DOHH2 (cell line): ENCODE measurements at regions not wholly inside any gene's neighbourhood (a gene's known extent, or its start where the extent isn't known, plus 50 kb on each side); places are given as distances from the start of the nearest gene placed in this dataset.

Experiments
- EZH2phosphoT487 ChIP-seq: fragments of 200-600 bp; sonication (generic); IDR thresholded peaks from 2 replicates; pipeline ENCODE4 v1.6.1; 2017; ENCODE audit warnings: borderline replicate concordance, mild to moderate bottlenecking, antibody characterized with exemption, low read length, moderate library complexity, mixed read lengths
- TF ChIP-seq, protein P1 (sequence below): fragments of 200-600 bp; sonication (generic); IDR thresholded peaks from one replicate; pipeline ENCODE4 v1.5.1; 2014; ENCODE audit warnings: antibody characterized with exemption, mild to moderate bottlenecking, low read depth, low read length; ENCODE audit not compliant: poor library complexity, severe bottlenecking

GRCh38 chr1:69315823-69316222, 251.9 kb upstream of the LRRC7 start:
- TF ChIP-seq, protein P1, sequence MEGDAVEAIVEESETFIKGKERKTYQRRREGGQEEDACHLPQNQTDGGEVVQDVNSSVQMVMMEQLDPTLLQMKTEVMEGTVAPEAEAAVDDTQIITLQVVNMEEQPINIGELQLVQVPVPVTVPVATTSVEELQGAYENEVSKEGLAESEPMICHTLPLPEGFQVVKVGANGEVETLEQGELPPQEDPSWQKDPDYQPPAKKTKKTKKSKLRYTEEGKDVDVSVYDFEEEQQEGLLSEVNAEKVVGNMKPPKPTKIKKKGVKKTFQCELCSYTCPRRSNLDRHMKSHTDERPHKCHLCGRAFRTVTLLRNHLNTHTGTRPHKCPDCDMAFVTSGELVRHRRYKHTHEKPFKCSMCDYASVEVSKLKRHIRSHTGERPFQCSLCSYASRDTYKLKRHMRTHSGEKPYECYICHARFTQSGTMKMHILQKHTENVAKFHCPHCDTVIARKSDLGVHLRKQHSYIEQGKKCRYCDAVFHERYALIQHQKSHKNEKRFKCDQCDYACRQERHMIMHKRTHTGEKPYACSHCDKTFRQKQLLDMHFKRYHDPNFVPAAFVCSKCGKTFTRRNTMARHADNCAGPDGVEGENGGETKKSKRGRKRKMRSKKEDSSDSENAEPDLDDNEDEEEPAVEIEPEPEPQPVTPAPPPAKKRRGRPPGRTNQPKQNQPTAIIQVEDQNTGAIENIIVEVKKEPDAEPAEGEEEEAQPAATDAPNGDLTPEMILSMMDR = no peak
- TF ChIP-seq EZH2phosphoT487 = no peak
